H1 (cell line): ENCODE measurements at regions not wholly inside any gene's neighbourhood (a gene's known extent, or its start where the extent isn't known, plus 50 kb on each side); places are given as distances from the start of the nearest gene placed in this dataset.

Experiments used
- CTCF ChIA-PET: fragments of 300-600 bp; sonication (Branson Sonifier 250); formaldehyde crosslinking; loops from one replicate; lab custom pipeline; 2021; ENCODE audit not compliant: partially characterized antibody; lab: Charles Lee
- POLR2A ChIA-PET: fragments of 300-600 bp; sonication (Branson Sonifier 250); formaldehyde crosslinking; loops from one replicate; lab custom pipeline; 2021; ENCODE audit warnings: inconsistent platforms; ENCODE audit not compliant: partially characterized antibody; lab: Charles Lee
- DNase-seq, 2 experiments: peaks; one replicate each; pipeline versions ENCODE4 v3.0.0 to v3.0.0-alpha.2; 2010 to 2022; ENCODE audit warnings: low spot score in 2 of 2, low read depth in 1 of 2, mixed read lengths in 1 of 2
- FAIRE-seq: peaks from 2 replicates; lab custom pipeline; 2011; peaks lifted over from hg19 to GRCh38; lab: Jason Lieb, UNC
- H2AFZ ChIP-seq: 2 replicates; pipeline ENCODE4 v1.8.1; 2012; ENCODE audit warnings: low read length, inconsistent platforms
- H2AK5ac ChIP-seq: 2 replicates; pipeline ENCODE4 v1.6.1; 2013; ENCODE audit warnings: low read depth, low read length
- H2BK120ac ChIP-seq: replicated peaks from 2 replicates; pipeline ENCODE3; 2013; ENCODE audit warnings: low read depth, low read length, inconsistent platforms
- H2BK12ac ChIP-seq: 2 replicates; pipeline ENCODE4 v1.6.1; 2013; ENCODE audit warnings: low read depth, low read length
- H2BK15ac ChIP-seq: 2 replicates; pipeline ENCODE4 v1.6.1; 2013; ENCODE audit warnings: low read length
- H2BK20ac ChIP-seq: 2 replicates; pipeline ENCODE4 v1.6.1; 2013; ENCODE audit warnings: low read length
- H2BK5ac ChIP-seq: 2 replicates; pipeline ENCODE4 v1.6.1; 2013; ENCODE audit warnings: low read depth, low read length
- H3K14ac ChIP-seq: 2 replicates; pipeline ENCODE4 v1.6.1; 2013; ENCODE audit warnings: inconsistent platforms; ENCODE audit not compliant: insufficient read length
- H3K18ac ChIP-seq: 2 replicates; pipeline ENCODE4 v1.6.1; 2013; ENCODE audit warnings: low read length; ENCODE audit errors: extremely low read depth
- H3K23ac ChIP-seq: 2 replicates; pipeline ENCODE4 v1.6.1; 2013; ENCODE audit warnings: inconsistent platforms; ENCODE audit not compliant: insufficient read length
- H3K23me2 ChIP-seq: 2 replicates; pipeline ENCODE4 v1.6.1; 2013; ENCODE audit warnings: low read depth, low read length
- H3K27ac ChIP-seq: 2 replicates; pipeline ENCODE4 v1.6.1; 2011; ENCODE audit warnings: low read depth, low read length, inconsistent platforms
- H3K27me3 ChIP-seq, 4 experiments: replicated peaks in 1 of 4; 1 replicate in 1 of 4; 2 replicates in 3 of 4; pipeline versions ENCODE4 v1.6.1 to v1.8.1; 2011 to 2013; ENCODE audit warnings: low read length in 3 of 4, mild to moderate bottlenecking in 3 of 4, inconsistent platforms in 2 of 4, mixed read lengths in 2 of 4, moderate library complexity in 1 of 4; ENCODE audit not compliant: control insufficient read depth in 3 of 4, insufficient read depth in 3 of 4; ENCODE audit errors: extremely low read depth in 1 of 4
- H3K36me3 ChIP-seq, 4 experiments: 2 replicates each; pipeline versions ENCODE4 v1.6.1 to v1.8.1; 2011 to 2013; ENCODE audit warnings: mild to moderate bottlenecking in 4 of 4, low read length in 3 of 4, moderate library complexity in 2 of 4, control low read depth in 1 of 4, inconsistent platforms in 1 of 4; ENCODE audit not compliant: insufficient read depth in 4 of 4, control insufficient read depth in 2 of 4
- H3K4ac ChIP-seq: replicated peaks from 2 replicates; pipeline ENCODE3; 2013; ENCODE audit warnings: low read length, low read depth, mixed read lengths, inconsistent platforms; ENCODE audit not compliant: insufficient read length
- H3K4me1 ChIP-seq, 4 experiments: replicated peaks in 1 of 4; 1 replicate in 1 of 4; 2 replicates in 3 of 4; pipeline versions ENCODE4 v1.6.1 to v1.8.1; 2011 to 2013; ENCODE audit warnings: low read length in 3 of 4, inconsistent platforms in 2 of 4, mixed read lengths in 1 of 4; ENCODE audit not compliant: insufficient read depth in 4 of 4, control insufficient read depth in 3 of 4
- H3K4me2 ChIP-seq, 2 experiments: 2 replicates each; pipeline versions ENCODE4 v1.6.1 to v1.8.1; 2011 to 2013; ENCODE audit warnings: low read depth in 2 of 2, low read length in 2 of 2, control low read depth in 1 of 2, inconsistent platforms in 1 of 2, mild to moderate bottlenecking in 1 of 2; ENCODE audit not compliant: insufficient read depth in 1 of 2
- H3K4me3 ChIP-seq, 4 experiments: fragments of 200-600, 300-600 bp in 1 of 4; sonication (generic), shearing (Covaris generic), sonication (Bioruptor Twin) in 1 of 4; 2 replicates each; pipeline versions ENCODE4 v1.5.1 to v1.8.1; 2011 to 2016; ENCODE audit warnings: low read length in 4 of 4, low read depth in 3 of 4, control low read depth in 2 of 4, inconsistent platforms in 2 of 4, mild to moderate bottlenecking in 2 of 4, mixed read lengths in 1 of 4, moderate library complexity in 1 of 4; ENCODE audit not compliant: insufficient read depth in 2 of 4; ENCODE audit errors: extremely low read depth in 1 of 4
- H3K56ac ChIP-seq: replicated peaks from 2 replicates; pipeline ENCODE3; 2013; ENCODE audit warnings: low read depth, mild to moderate bottlenecking, mixed read lengths, low read length, inconsistent platforms; ENCODE audit not compliant: insufficient read length
- H3K79me1 ChIP-seq: 2 replicates; pipeline ENCODE4 v1.6.1; 2013; ENCODE audit warnings: low read depth, low read length, control low read depth
- H3K79me2 ChIP-seq, 2 experiments: 2 replicates each; pipeline versions ENCODE4 v1.6.1 to v1.8.1; 2012 to 2013; ENCODE audit warnings: low read length in 2 of 2, mild to moderate bottlenecking in 2 of 2, inconsistent platforms in 1 of 2; ENCODE audit not compliant: insufficient read depth in 2 of 2, control insufficient read depth in 1 of 2
- H3K9ac ChIP-seq, 4 experiments: replicated peaks in 1 of 4; 1 replicate in 1 of 4; 2 replicates in 3 of 4; pipeline versions ENCODE4 v1.6.1 to v1.8.1; 2011 to 2013; ENCODE audit warnings: low read depth in 3 of 4, low read length in 3 of 4, control low read depth in 2 of 4, mild to moderate bottlenecking in 2 of 4, moderate library complexity in 2 of 4, inconsistent platforms in 1 of 4; ENCODE audit errors: extremely low read depth in 1 of 4
- H3K9me3 ChIP-seq, 2 experiments: 2 replicates each; pipeline versions ENCODE4 v1.6.1 to v1.8.1; 2012 to 2013; ENCODE audit warnings: mild to moderate bottlenecking in 2 of 2, moderate library complexity in 2 of 2, control low read depth in 1 of 2, inconsistent platforms in 1 of 2, low read depth in 1 of 2, low read length in 1 of 2, mixed read lengths in 1 of 2; ENCODE audit not compliant: insufficient read depth in 2 of 2
- H4K20me1 ChIP-seq, 2 experiments: replicated peaks in 1 of 2; 2 replicates each; pipeline versions ENCODE3 to v1.8.1; 2011 to 2013; ENCODE audit warnings: inconsistent platforms in 2 of 2, low read length in 2 of 2, mild to moderate bottlenecking in 1 of 2; ENCODE audit not compliant: insufficient read depth in 2 of 2, control insufficient read depth in 1 of 2
- H4K5ac ChIP-seq: 2 replicates; pipeline ENCODE4 v1.6.1; 2013; ENCODE audit warnings: low read length, low read depth, mixed read lengths, inconsistent platforms; ENCODE audit not compliant: insufficient read length
- H4K8ac ChIP-seq: 2 replicates; pipeline ENCODE4 v1.8.0; 2013; ENCODE audit warnings: mild to moderate bottlenecking, moderate library complexity, low read length, inconsistent platforms; ENCODE audit not compliant: insufficient read depth; ENCODE audit errors: extremely low read depth
- H4K91ac ChIP-seq: replicated peaks from 2 replicates; pipeline ENCODE3; 2013; ENCODE audit warnings: low read length, mixed read lengths, inconsistent platforms; ENCODE audit not compliant: insufficient read length
- CEBPB ChIP-seq: IDR thresholded peaks from 2 replicates; pipeline ENCODE4 v1.6.1; 2012; ENCODE audit warnings: low read depth, low read length
- EP300 ChIP-seq, 2 experiments: IDR thresholded peaks; 1 replicate in 1 of 2; 2 replicates in 1 of 2; pipeline ENCODE4 v1.6.1; 2011 to 2012; ENCODE audit warnings: low read depth in 2 of 2, low read length in 2 of 2, mild to moderate bottlenecking in 2 of 2, borderline replicate concordance in 1 of 2, inconsistent platforms in 1 of 2, moderate library complexity in 1 of 2
- EZH2 ChIP-seq: fragments of 200-600 bp; sonication (generic); IDR thresholded peaks from 2 replicates; pipeline ENCODE4 v1.7.1; 2012; ENCODE audit warnings: low read depth, mild to moderate bottlenecking, moderate library complexity, low read length, inconsistent platforms; ENCODE audit not compliant: severe bottlenecking
- GTF2F1 ChIP-seq: IDR thresholded peaks from 2 replicates; pipeline ENCODE4 v1.6.1; 2012; ENCODE audit warnings: low read depth, low read length, improper control_type of control experiment, borderline replicate concordance
- KDM1A ChIP-seq: fragments of 200-600, 300-600 bp; sonication (generic); IDR thresholded peaks from 2 replicates; pipeline ENCODE4 v1.7.1; 2016; ENCODE audit warnings: mild to moderate bottlenecking, low read length, borderline replicate concordance
- POU5F1 ChIP-seq: IDR thresholded peaks from 2 replicates; pipeline ENCODE4 v1.6.1; 2011; ENCODE audit warnings: low read depth, mild to moderate bottlenecking, low read length, moderate library complexity
- RAD21 ChIP-seq, 2 experiments: IDR thresholded peaks in 1 of 2; conservative IDR thresholded peaks in 1 of 2; 2 replicates each; pipeline ENCODE4 v1.6.1; 2011; ENCODE audit warnings: low read depth in 2 of 2, low read length in 2 of 2, improper control_type of control experiment in 1 of 2, inconsistent platforms in 1 of 2, mild to moderate bottlenecking in 1 of 2, moderate library complexity in 1 of 2
- RBBP5 ChIP-seq: IDR thresholded peaks from 2 replicates; pipeline ENCODE4 v1.7.1; 2012; ENCODE audit warnings: low read depth, mild to moderate bottlenecking, inconsistent platforms, low read length, moderate library complexity, borderline replicate concordance
- SIN3A ChIP-seq, 2 experiments: IDR thresholded peaks in 1 of 2; conservative IDR thresholded peaks in 1 of 2; 2 replicates each; pipeline ENCODE4 v1.6.1; 2011 to 2012; ENCODE audit warnings: low read length in 2 of 2, improper control_type of control experiment in 1 of 2, low read depth in 1 of 2, mild to moderate bottlenecking in 1 of 2
- SIRT6 ChIP-seq: IDR thresholded peaks from one replicate; pipeline ENCODE4 v1.7.1; 2012; ENCODE audit warnings: low read length, inconsistent platforms
- SP1 ChIP-seq: IDR thresholded peaks from 2 replicates; pipeline ENCODE4 v1.6.1; 2011; ENCODE audit warnings: low read depth, low read length
- TAF1 ChIP-seq: IDR thresholded peaks from 2 replicates; pipeline ENCODE4 v1.6.1; 2011; ENCODE audit warnings: mild to moderate bottlenecking, low read depth, low read length
- TBP ChIP-seq: IDR thresholded peaks from 2 replicates; pipeline ENCODE4 v1.6.1; 2011; ENCODE audit warnings: low read depth, low read length, improper control_type of control experiment
- WGBS, 2 experiments: shearing (Covaris generic) in 1 of 2; methylation state at CpG; one replicate each; pipeline versions ENCODE4 v1.1.6 to v1.1.7; 2013 to 2015; ENCODE audit warnings: low lambda C conversion rate in 2 of 2, mixed read lengths in 2 of 2, inconsistent platforms in 1 of 2, low coverage in 1 of 2, missing lambda C conversion rate in 1 of 2; ENCODE audit not compliant: insufficient replicate concordance in 2 of 2, insufficient coverage in 1 of 2, insufficient read length in 1 of 2; ENCODE audit errors: extremely low coverage in 1 of 2, missing lambda C conversion rate in 1 of 2; 5-methylcytosine and 5-hydroxymethylcytosine counted together
- TF ChIP-seq, protein P1 (sequence below): IDR thresholded peaks from 2 replicates; pipeline ENCODE4 v1.6.1; 2012; ENCODE audit warnings: inconsistent platforms

DNA sequence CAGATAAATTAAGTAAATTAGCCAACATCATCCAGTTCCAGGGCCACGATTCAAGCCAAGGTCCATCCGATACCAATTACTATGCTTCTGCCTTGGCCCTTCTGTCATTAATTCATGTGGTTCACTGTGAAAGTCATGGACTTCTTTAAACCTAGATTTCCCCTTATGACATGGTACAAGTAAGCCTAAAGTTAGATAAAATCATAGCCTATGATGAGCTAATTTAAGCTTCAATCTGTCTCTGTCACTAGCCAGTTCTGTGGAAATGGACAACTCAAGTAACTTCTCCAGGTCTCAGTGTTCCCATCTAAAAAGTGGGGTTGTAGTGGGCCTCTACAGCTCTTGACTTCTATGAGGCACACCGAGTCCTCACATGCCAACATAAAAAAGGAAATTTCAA, 225.5 kb upstream of the MARCKS start:
- no peak for FAIRE-seq
- H2AFZ ChIP-seq: no peak overlapping the region
- TF ChIP-seq SP1: no peak
- no peak for TF ChIP-seq POU5F1
- no peak for TF ChIP-seq KDM1A
- TF ChIP-seq TAF1: no peak
- TF ChIP-seq EZH2: no peak
- no peak for TF ChIP-seq GTF2F1
- no peak for TF ChIP-seq SIN3A (conservative IDR thresholded peaks at IDR 0.05 in 1 of 2, IDR thresholded peaks at IDR 0.05 in 1 of 2; ENCODE audit: low read depth in 1 of 2, low read length in 2 of 2)
- TF ChIP-seq TBP: no peak
- no peak for TF ChIP-seq RBBP5
- TF ChIP-seq, protein P1, sequence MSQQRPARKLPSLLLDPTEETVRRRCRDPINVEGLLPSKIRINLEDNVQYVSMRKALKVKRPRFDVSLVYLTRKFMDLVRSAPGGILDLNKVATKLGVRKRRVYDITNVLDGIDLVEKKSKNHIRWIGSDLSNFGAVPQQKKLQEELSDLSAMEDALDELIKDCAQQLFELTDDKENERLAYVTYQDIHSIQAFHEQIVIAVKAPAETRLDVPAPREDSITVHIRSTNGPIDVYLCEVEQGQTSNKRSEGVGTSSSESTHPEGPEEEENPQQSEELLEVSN: no peak
- TF ChIP-seq SIRT6: no peak
- no peak for TF ChIP-seq EP300 (IDR thresholded peaks at IDR 0.05; ENCODE audit: borderline replicate concordance in 1 of 2, low read depth in 2 of 2, low read length in 2 of 2)
- no peak for TF ChIP-seq RAD21 (IDR thresholded peaks at IDR 0.05 in 1 of 2, conservative IDR thresholded peaks at IDR 0.05 in 1 of 2; ENCODE audit: low read depth in 2 of 2, low read length in 2 of 2)
- TF ChIP-seq CEBPB: no peak

More for the DNA sequence above, 225.5 kb upstream of the MARCKS start:
- no peak overlapping the region for H3K4ac ChIP-seq
- H3K9ac ChIP-seq: no peak overlapping the region
- H3K4me1 ChIP-seq: peaks cover 0 to 3% (median 0%) of the 10 kb centered on the region in 4 experiments; a peak in 2 of 7 replicates
- H3K79me2 ChIP-seq: no peaks in the 10 kb centered on the region
- no peaks in the 10 kb centered on the region for H3K9me3 ChIP-seq
- no peak overlapping the region for H4K91ac ChIP-seq
- no peaks in the 10 kb centered on the region for H4K20me1 ChIP-seq
- H2BK120ac ChIP-seq: no peak overlapping the region
- no peak overlapping the region for H2BK12ac ChIP-seq
- no peak overlapping the region for H3K4me2 ChIP-seq
- no peak overlapping the region for H3K18ac ChIP-seq
- H3K56ac ChIP-seq: no peak overlapping the region
- no peak overlapping the region for H2AK5ac ChIP-seq
- H3K79me1 ChIP-seq: no peaks in the 10 kb centered on the region
- no peak overlapping the region for H2BK20ac ChIP-seq
- no peak overlapping the region for H4K5ac ChIP-seq
- POLR2A ChIA-PET: no interaction called here
- no peak overlapping the region for H2BK15ac ChIP-seq
- H3K27ac ChIP-seq: no peak overlapping the region
- H3K36me3 ChIP-seq: no peaks in the 10 kb centered on the region
- H3K27me3 ChIP-seq: no peaks in the 10 kb centered on the region; a peak in 1 of 7 replicates
- no peak overlapping the region for H2BK5ac ChIP-seq
- H3K14ac ChIP-seq: no peak overlapping the region
- DNase-seq: no peak
- H4K8ac ChIP-seq: no peak overlapping the region
- no peaks in the 10 kb centered on the region for H3K23me2 ChIP-seq
- H3K4me3 ChIP-seq: no peak overlapping the region
- 95% methylated on average over 3 of the region's 3 CpGs; no CpG with 5 or more reads in 1 of the 2 experiments for WGBS, 2 experiments
- no peak overlapping the region for H3K23ac ChIP-seq
- CTCF ChIA-PET: interaction anchor here (1.4 kb wide), 1 partner anchor 14 kb away, joined by 3 read pairs; no protein-coding TSS in a partner anchor
